ENCODE measurements at regions not wholly inside any gene's neighbourhood (a gene's known extent, or its start where the extent isn't known, plus 50 kb on each side); places are given as distances from the start of the nearest gene placed in this dataset.

GRCh38 chr10:108352771-108353170 lies 1188.3 kb upstream of the SORCS1 start:
- no peak for TF ChIP-seq CTCF (conservative IDR thresholded peaks at IDR 0.05; ENCODE audit: low read depth, low read length)
- H3K9ac ChIP-seq, result no peak overlapping the region
- H3K36me3 ChIP-seq (ENCODE audit: insufficient read depth), result no peaks in the 10 kb centered on the region
- no peak overlapping the region for H2AFZ ChIP-seq (ENCODE audit: low read depth)
- H4K20me1 ChIP-seq (ENCODE audit: insufficient read depth), result no peaks in the 10 kb centered on the region
- H3K27ac ChIP-seq, result no peak overlapping the region
- no peaks in the 10 kb centered on the region for H3K79me2 ChIP-seq (ENCODE audit: insufficient read depth, low read depth)
- H3K4me2 ChIP-seq, result no peak overlapping the region
- no peaks in the 10 kb centered on the region for H3K27me3 ChIP-seq (ENCODE audit: insufficient read depth, low read depth)
- no peaks in the 10 kb centered on the region for H3K4me1 ChIP-seq (ENCODE audit: low read depth, poor library complexity, severe bottlenecking)
- no peak overlapping the region for H3K4me3 ChIP-seq (IDR thresholded peaks at IDR 0.05; ENCODE audit: insufficient read depth, low read depth, low read length)

- Histone ChIP-seq H3K79me2 (ENCODE audit: insufficient read depth, low read depth) (no peaks in the 10 kb centered on the region), H3K4me2 (no peak overlapping the region), H3K9ac (no peak overlapping the region), H4K20me1 (ENCODE audit: insufficient read depth) (no peaks in the 10 kb centered on the region), H2AFZ (ENCODE audit: low read depth) (no peak overlapping the region), H3K27ac (no peak overlapping the region), H3K36me3 (ENCODE audit: insufficient read depth) (no peaks in the 10 kb centered on the region), H3K4me3 (IDR thresholded peaks at IDR 0.05; ENCODE audit: insufficient read depth, low read depth, low read length) (no peak overlapping the region), H3K27me3 (ENCODE audit: insufficient read depth, low read depth) (no peaks in the 10 kb centered on the region), H3K4me1 (ENCODE audit: low read depth, poor library complexity, severe bottlenecking) (no peaks in the 10 kb centered on the region)
- TF ChIP-seq CTCF (conservative IDR thresholded peaks at IDR 0.05; ENCODE audit: low read depth, low read length), result no peak
These were observed 1183.7 kb upstream of the SORCS1 start for GRCh38 chr10:108348215-108348614.

- Histone ChIP-seq H3K4me1 (ENCODE audit: low read depth, poor library complexity, severe bottlenecking) (no peaks in the 10 kb centered on the region), H3K9ac (no peak overlapping the region), H3K36me3 (ENCODE audit: insufficient read depth) (no peaks in the 10 kb centered on the region), H3K4me3 (IDR thresholded peaks at IDR 0.05; ENCODE audit: insufficient read depth, low read depth, low read length) (no peak overlapping the region), H2AFZ (ENCODE audit: low read depth) (no peak overlapping the region), H3K27ac (no peak overlapping the region), H3K4me2 (no peak overlapping the region), H3K79me2 (ENCODE audit: insufficient read depth, low read depth) (no peaks in the 10 kb centered on the region), H4K20me1 (ENCODE audit: insufficient read depth) (no peaks in the 10 kb centered on the region), H3K27me3 (ENCODE audit: insufficient read depth, low read depth) (no peaks in the 10 kb centered on the region)
- TF ChIP-seq CTCF (conservative IDR thresholded peaks at IDR 0.05; ENCODE audit: low read depth, low read length), result no peak
These were observed 1181.6 kb upstream of the SORCS1 start for GRCh38 chr10:108346066-108346465.

- no peaks in the 10 kb centered on the region for H4K20me1 ChIP-seq (ENCODE audit: insufficient read depth)
- no peaks in the 10 kb centered on the region for H3K27me3 ChIP-seq (ENCODE audit: insufficient read depth, low read depth)
- H3K4me2 ChIP-seq, result no peak overlapping the region
- H3K36me3 ChIP-seq (ENCODE audit: insufficient read depth), result no peaks in the 10 kb centered on the region
- no peak overlapping the region for H2AFZ ChIP-seq (ENCODE audit: low read depth)
- no peak overlapping the region for H3K4me3 ChIP-seq (IDR thresholded peaks at IDR 0.05; ENCODE audit: insufficient read depth, low read depth, low read length)
- no peak overlapping the region for H3K9ac ChIP-seq
- H3K27ac ChIP-seq, result no peak overlapping the region
- no peaks in the 10 kb centered on the region for H3K4me1 ChIP-seq (ENCODE audit: low read depth, poor library complexity, severe bottlenecking)
- no peaks in the 10 kb centered on the region for H3K79me2 ChIP-seq (ENCODE audit: insufficient read depth, low read depth)
- TF ChIP-seq CTCF (conservative IDR thresholded peaks at IDR 0.05; ENCODE audit: low read depth, low read length), result no peak
These were observed 1173.6 kb upstream of the SORCS1 start for GRCh38 chr10:108338146-108338545.

- H3K4me3 ChIP-seq (IDR thresholded peaks at IDR 0.05; ENCODE audit: insufficient read depth, low read depth, low read length), result no peak overlapping the region
- no peaks in the 10 kb centered on the region for H3K27me3 ChIP-seq (ENCODE audit: insufficient read depth, low read depth)
- no peak for TF ChIP-seq CTCF (conservative IDR thresholded peaks at IDR 0.05; ENCODE audit: low read depth, low read length)
These were observed 1172.3 kb upstream of the SORCS1 start for GRCh38 chr10:108336836-108337235.

More at GRCh38 chr10:108336836-108337235, 1172.3 kb upstream of the SORCS1 start:
- no peak overlapping the region for H3K4me2 ChIP-seq
- no peaks in the 10 kb centered on the region for H3K79me2 ChIP-seq (ENCODE audit: insufficient read depth, low read depth)
- H2AFZ ChIP-seq (ENCODE audit: low read depth), result no peak overlapping the region
- H3K27ac ChIP-seq, result no peak overlapping the region
- no peak overlapping the region for H3K9ac ChIP-seq
- no peaks in the 10 kb centered on the region for H4K20me1 ChIP-seq (ENCODE audit: insufficient read depth)
- no peaks in the 10 kb centered on the region for H3K4me1 ChIP-seq (ENCODE audit: low read depth, poor library complexity, severe bottlenecking)
- H3K36me3 ChIP-seq (ENCODE audit: insufficient read depth), result no peaks in the 10 kb centered on the region

Measured in KMS-11 (cell line).